ENCODE measurements at regions not wholly inside any gene's neighbourhood (a gene's known extent, or its start where the extent isn't known, plus 50 kb on each side); places are given as distances from the start of the nearest gene placed in this dataset.

DNA sequence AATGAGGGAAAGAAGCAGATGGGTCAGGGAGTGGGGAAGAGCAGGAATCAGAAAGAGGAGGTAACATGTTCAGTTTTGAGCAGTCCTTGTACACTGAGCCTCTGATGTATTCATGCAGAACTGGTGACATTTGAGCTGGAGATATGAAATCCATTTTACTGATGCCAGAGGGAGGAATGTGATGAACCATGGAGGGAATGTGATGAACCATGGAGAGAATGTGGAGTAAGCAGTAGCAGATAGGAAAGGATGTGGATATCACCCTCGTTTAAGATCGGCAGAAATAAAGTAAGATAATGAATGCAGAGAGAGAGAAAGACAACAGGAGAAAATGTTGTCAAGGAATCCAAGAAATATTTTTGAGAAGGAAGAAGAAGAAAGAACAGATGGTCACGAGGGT, 231.6 kb downstream of the TBXT start:
- no peaks in the 10 kb centered on the region for H3K9me3 ChIP-seq
- ATAC-seq (ENCODE audit: insufficient number of reproducible peaks, low FRiP score, low read depth) = no peak

DNA sequence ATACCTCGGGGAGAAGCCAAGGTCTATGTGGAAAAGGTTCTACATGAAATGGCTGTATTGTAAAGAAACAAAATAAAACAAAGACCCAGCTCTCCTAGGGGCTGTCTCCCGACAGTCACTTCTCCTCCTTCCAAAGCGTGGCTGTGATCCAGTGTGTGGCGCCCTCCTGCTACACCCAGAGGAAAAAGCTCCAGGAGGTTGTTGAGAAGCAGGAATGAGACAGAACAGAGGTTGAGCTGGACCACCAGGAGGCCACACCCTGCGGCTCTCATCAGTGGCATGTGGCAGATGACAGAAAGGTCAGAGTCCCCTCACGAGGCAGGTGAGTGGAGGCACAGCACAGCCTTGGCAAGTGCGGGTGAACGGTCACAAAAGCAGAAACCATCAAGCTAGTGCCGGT, 236.0 kb downstream of the TBXT start:
- TF ChIP-seq, protein P1, sequence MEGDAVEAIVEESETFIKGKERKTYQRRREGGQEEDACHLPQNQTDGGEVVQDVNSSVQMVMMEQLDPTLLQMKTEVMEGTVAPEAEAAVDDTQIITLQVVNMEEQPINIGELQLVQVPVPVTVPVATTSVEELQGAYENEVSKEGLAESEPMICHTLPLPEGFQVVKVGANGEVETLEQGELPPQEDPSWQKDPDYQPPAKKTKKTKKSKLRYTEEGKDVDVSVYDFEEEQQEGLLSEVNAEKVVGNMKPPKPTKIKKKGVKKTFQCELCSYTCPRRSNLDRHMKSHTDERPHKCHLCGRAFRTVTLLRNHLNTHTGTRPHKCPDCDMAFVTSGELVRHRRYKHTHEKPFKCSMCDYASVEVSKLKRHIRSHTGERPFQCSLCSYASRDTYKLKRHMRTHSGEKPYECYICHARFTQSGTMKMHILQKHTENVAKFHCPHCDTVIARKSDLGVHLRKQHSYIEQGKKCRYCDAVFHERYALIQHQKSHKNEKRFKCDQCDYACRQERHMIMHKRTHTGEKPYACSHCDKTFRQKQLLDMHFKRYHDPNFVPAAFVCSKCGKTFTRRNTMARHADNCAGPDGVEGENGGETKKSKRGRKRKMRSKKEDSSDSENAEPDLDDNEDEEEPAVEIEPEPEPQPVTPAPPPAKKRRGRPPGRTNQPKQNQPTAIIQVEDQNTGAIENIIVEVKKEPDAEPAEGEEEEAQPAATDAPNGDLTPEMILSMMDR (IDR thresholded peaks at IDR 0.05) = no peak
- Histone ChIP-seq H3K36me3 (no peaks in the 10 kb centered on the region), H3K9me3 (no peaks in the 10 kb centered on the region), H3K4me1 (ENCODE audit: control insufficient read depth in 1 of 2, low read depth in 2 of 2) (no peaks in the 10 kb centered on the region), H3K27me3 (replicated peaks; ENCODE audit: insufficient read depth) (no peaks in the 10 kb centered on the region), H3K27ac (no peak overlapping the region), H3K4me3 (no peak overlapping the region)
- no peak for ATAC-seq (ENCODE audit: insufficient number of reproducible peaks, low FRiP score, low read depth)
- no peak for DNase-seq (ENCODE audit: low spot score)

More for the DNA sequence above, 231.6 kb downstream of the TBXT start:
- TF ChIP-seq, protein P1 (IDR thresholded peaks at IDR 0.05) = no peak
- DNase-seq (ENCODE audit: low spot score) = no peak
- Histone ChIP-seq H3K27me3 (replicated peaks; ENCODE audit: insufficient read depth) (no peaks in the 10 kb centered on the region), H3K4me3 (no peak overlapping the region), H3K36me3 (no peaks in the 10 kb centered on the region), H3K4me1 (ENCODE audit: control insufficient read depth in 1 of 2, low read depth in 2 of 2) (no peaks in the 10 kb centered on the region), H3K27ac (no peak overlapping the region)

GRCh38 chr6:165930668-165931214, 236.9 kb downstream of the TBXT start:
- no peak for ATAC-seq (ENCODE audit: insufficient number of reproducible peaks, low FRiP score, low read depth)
- H3K9me3 ChIP-seq = no peaks in the 10 kb centered on the region
- TF ChIP-seq, protein P1 (IDR thresholded peaks at IDR 0.05) = no peak

GRCh38 chr6:165929607-165930006, 238.0 kb downstream of the TBXT start:
- DNase-seq (ENCODE audit: low spot score) (no peak), ATAC-seq (ENCODE audit: insufficient number of reproducible peaks, low FRiP score, low read depth) (no peak)
- H3K36me3 ChIP-seq = no peaks in the 10 kb centered on the region
- no peak overlapping the region for H3K4me3 ChIP-seq
- H3K27ac ChIP-seq = no peak overlapping the region
- TF ChIP-seq, protein P1 (IDR thresholded peaks at IDR 0.05) = no peak
- no peaks in the 10 kb centered on the region for H3K27me3 ChIP-seq (replicated peaks; ENCODE audit: insufficient read depth)
- H3K9me3 ChIP-seq = no peaks in the 10 kb centered on the region
- no peaks in the 10 kb centered on the region for H3K4me1 ChIP-seq (ENCODE audit: control insufficient read depth in 1 of 2, low read depth in 2 of 2)

More at GRCh38 chr6:165930668-165931214, 236.9 kb downstream of the TBXT start:
- no peak overlapping the region for H3K27ac ChIP-seq
- no peak overlapping the region for H3K4me3 ChIP-seq
- no peak for DNase-seq (ENCODE audit: low spot score)
- H3K36me3 ChIP-seq = no peaks in the 10 kb centered on the region
- no peaks in the 10 kb centered on the region for H3K27me3 ChIP-seq (replicated peaks; ENCODE audit: insufficient read depth)
- no peaks in the 10 kb centered on the region for H3K4me1 ChIP-seq (ENCODE audit: control insufficient read depth in 1 of 2, low read depth in 2 of 2)

DNA sequence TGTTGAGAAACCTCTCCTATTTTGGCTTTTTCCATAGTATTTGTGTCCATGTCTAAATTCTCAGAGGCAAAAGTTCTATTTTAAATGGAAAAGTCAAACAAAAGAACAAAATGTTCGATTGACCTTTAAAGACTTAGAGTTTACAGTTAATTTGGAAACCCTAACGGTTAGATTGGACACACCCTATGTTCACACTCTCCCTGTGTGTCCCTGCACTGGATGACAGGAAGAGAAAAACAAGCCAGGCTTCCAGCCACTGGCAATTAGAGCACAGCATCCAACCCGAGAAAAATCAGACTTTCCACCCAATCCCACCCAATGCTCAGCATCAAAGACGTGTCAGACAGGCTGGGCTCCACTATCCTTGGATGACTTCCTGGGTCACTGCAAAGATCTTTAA, 241.3 kb downstream of the TBXT start:
- Histone ChIP-seq H3K36me3 (no peaks in the 10 kb centered on the region), H3K27ac (no peak overlapping the region), H3K4me1 (ENCODE audit: control insufficient read depth in 1 of 2, low read depth in 2 of 2) (no peaks in the 10 kb centered on the region), H3K27me3 (replicated peaks; ENCODE audit: insufficient read depth) (no peaks in the 10 kb centered on the region), H3K9me3 (no peaks in the 10 kb centered on the region), H3K4me3 (no peak overlapping the region)
- TF ChIP-seq, protein P1 (IDR thresholded peaks at IDR 0.05) = no peak
- no peak for DNase-seq (ENCODE audit: low spot score)
- no peak for ATAC-seq (ENCODE audit: insufficient number of reproducible peaks, low FRiP score, low read depth)

Measured in thoracic aorta (tissue), 2 donors.